Peyer's patch (tissue), 4 donors: ENCODE measurements at regions not wholly inside any gene's neighbourhood (a gene's known extent, or its start where the extent isn't known, plus 50 kb on each side); places are given as distances from the start of the nearest gene placed in this dataset.

ENCODE experiments used
- POLR2A ChIP-seq, 2 donors: fragments of 450-650 bp; IDR thresholded peaks; one replicate each; pipeline ENCODE4 v1.5.1; 2017; ENCODE audit warnings: antibody characterized with exemption in 2 of 2, mild to moderate bottlenecking in 2 of 2, moderate library complexity in 2 of 2
- TF ChIP-seq, protein P1 (sequence below), 6 experiments: fragments of 450-650 bp in 4 of 6; fragments of 200-600 bp in 2 of 6; sonication (generic) in 1 of 6; IDR thresholded peaks; one replicate each; pipeline ENCODE4 v1.5.1; 2017 to 2019; ENCODE audit warnings: antibody characterized with exemption in 6 of 6, mild to moderate bottlenecking in 3 of 6, moderate library complexity in 1 of 6

DNA sequence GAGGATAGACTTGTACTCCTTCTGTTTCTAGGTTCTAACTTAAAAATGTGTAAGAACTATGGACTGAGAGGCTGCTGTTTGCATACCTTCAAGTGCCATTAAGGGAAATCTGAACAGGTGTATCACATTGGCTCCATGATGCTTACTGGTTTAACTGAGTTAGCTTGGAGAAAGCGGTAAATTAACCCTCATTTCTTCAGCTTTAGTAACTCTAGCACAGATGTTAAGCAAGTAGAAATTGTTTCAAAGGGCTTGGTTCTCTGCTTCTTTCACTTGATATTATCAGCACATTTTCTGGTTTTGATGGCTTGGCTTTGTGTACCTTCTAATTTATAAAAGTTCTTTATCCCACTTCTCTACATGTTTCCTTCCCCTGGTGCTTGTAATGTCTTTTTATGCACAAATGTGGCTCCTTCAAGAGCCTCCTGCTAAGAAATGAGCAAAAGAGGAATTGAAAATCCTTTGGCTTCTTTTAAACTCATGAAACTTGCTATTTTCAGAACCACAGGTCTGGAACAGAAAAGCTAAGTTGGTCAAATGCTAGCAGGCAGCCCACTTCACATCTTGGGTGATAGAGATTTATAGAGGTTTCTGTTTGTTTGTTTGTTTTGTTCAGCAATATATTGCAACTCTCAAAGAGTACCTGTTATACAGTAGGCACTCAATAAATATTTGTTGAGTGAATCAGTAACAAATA is 249.9 kb upstream of the THUMPD2 start:
- TF ChIP-seq, protein P1, sequence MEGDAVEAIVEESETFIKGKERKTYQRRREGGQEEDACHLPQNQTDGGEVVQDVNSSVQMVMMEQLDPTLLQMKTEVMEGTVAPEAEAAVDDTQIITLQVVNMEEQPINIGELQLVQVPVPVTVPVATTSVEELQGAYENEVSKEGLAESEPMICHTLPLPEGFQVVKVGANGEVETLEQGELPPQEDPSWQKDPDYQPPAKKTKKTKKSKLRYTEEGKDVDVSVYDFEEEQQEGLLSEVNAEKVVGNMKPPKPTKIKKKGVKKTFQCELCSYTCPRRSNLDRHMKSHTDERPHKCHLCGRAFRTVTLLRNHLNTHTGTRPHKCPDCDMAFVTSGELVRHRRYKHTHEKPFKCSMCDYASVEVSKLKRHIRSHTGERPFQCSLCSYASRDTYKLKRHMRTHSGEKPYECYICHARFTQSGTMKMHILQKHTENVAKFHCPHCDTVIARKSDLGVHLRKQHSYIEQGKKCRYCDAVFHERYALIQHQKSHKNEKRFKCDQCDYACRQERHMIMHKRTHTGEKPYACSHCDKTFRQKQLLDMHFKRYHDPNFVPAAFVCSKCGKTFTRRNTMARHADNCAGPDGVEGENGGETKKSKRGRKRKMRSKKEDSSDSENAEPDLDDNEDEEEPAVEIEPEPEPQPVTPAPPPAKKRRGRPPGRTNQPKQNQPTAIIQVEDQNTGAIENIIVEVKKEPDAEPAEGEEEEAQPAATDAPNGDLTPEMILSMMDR (IDR thresholded peaks at IDR 0.05) = no peak
- TF ChIP-seq POLR2A (IDR thresholded peaks at IDR 0.05) = no peak
